Lung microvascular endothelial cell (primary cell): ENCODE measurements at regions not wholly inside any gene's neighbourhood (a gene's known extent, or its start where the extent isn't known, plus 50 kb on each side); places are given as distances from the start of the nearest gene placed in this dataset.

Experiments used
- DNase-seq, 2 donors: peaks; one replicate each; pipeline versions ENCODE4 v3.0.0 to v3.0.0-alpha.2; 2010; ENCODE audit warnings: low read depth in 2 of 2

GRCh38 chr2:196314157-196314556 is 142.8 kb upstream of the STK17B start:
- no peak for DNase-seq

- DNase-seq = no peak
Measured at GRCh38 chr2:196314780-196315179, 143.4 kb upstream of the STK17B start.

DNA sequence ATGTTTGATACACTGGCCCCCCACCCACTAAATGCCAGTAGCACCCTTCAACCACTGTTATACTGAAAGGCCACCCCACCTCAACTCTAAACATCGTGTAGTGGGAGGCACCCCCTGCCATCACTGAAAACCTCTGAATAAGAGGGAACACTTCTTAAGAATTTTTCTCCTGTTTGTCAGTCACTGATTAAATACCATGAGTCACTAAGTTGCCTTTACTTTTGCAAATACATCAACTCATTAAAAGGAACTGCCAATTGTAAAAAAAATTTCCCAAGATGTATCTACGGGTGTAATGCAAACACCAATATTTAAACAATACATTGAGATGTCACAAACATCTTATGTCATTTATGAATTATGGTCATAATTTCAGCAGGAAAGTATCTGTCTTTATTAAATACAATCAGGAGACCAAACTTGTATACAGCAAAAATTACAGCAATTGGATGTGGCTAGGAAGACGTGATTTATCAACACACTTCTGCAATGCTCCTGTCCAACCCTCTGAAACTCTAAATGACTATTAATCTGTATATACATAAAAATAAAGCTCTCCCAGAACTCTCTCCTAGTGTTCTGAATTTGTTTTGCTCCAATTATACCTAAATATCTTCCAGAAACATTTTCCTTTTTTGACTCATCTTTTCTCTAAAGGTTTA is 144.1 kb upstream of the STK17B start:
- peak in 1 of 2 donors; percentile 33 for DNase-seq

- DNase-seq = no peak
Measured at GRCh38 chr2:196316050-196316430, 144.7 kb upstream of the STK17B start.

DNA sequence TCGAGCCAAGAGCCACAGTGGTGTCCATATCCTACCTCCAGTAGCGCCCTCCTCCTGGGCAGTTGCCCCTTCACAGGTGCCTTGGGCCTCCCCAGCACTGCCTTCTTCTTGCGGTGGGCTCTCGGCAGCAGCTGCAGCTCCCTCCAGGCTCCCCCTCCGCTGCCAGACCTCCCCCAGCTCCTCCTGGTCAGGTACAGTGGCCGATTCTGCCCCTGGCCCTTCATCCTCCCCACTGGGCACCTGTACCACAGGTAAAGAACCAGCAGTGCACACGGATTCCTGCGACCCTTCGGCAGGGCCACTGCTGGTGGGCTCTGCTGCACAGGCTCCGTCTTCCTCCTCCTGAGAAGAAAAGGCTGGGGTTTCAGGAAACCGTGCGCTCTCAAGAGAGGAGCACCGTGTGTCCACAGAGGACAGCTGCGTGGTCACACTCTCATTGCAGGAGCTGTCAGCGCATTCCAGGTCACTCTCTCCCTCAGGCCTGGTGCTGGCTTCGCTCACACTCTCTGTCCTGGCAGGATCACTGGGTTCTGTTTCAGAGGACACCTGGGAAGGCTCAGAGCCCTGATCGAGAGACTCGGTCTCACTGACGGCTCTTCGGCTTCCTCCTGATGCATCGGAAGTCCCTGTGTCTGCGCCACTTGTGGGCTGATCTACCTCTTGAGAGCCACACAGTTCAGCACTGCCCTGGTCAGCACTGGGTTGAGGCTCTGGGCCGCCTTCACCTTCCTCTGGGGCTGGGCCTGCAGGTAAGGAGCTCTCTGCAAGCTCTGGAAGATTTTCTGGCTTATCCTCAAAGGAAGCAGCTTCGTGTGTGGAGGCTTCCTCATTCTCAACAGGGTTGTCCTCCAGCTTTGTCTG is 147.4 kb upstream of the STK17B start:
- no peak for DNase-seq

GRCh38 chr2:196322973-196323810 is 151.8 kb upstream of the STK17B start:
- DNase-seq = no peak

GRCh38 chr2:196324211-196324610 is 152.8 kb upstream of the STK17B start:
- DNase-seq = no peak

- DNase-seq = no peak
Measured at GRCh38 chr2:196328088-196328680, 156.8 kb upstream of the STK17B start.

GRCh38 chr2:196329959-196330358 is 158.6 kb upstream of the STK17B start:
- DNase-seq = no peak

DNA sequence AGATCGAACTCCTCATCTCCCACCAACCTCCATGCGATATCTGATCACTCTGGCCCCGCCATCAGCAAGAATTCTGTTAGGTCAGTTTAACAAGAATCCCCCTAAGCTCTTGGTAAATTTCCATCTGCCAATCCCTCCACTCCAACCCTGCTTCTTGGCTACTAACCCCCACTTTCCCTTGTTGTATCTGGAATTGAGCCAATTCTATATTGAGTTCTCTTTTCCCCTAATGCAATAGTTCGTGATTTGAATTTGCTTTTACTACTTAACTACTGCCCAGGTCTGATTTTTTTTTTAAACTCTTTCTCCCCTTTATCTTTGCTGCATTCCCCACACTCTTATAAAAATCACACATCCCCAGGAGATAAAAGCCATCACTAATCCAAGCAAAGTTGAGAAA is 159.3 kb upstream of the STK17B start:
- DNase-seq = peak in 1 of 2 donors; percentile 33

- peak; percentile 86 to 89 for DNase-seq
Measured at GRCh38 chr2:196331143-196331542, 159.8 kb upstream of the STK17B start.

GRCh38 chr2:196331851-196332250 is 160.5 kb upstream of the STK17B start:
- peak in 1 of 2 donors; percentile 89 for DNase-seq

DNA sequence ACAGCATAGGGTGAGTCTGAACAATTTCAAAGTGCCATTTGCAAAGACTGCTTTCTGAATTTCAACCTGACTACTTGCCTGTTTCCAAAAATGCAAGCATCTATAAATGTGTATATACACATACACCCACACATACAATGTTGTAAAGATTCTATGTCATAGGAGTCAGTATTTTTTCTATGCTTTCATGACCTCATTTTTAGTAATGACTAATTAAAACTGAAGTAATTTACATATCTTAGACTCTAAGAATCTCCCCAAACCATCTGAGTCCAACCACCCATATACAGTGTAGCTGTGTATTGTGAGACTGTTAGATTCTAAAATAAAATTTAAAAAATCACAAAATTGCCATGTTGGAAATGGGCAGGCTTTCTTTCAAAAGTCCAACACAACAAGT is 162.0 kb upstream of the STK17B start:
- no peak for DNase-seq

DNA sequence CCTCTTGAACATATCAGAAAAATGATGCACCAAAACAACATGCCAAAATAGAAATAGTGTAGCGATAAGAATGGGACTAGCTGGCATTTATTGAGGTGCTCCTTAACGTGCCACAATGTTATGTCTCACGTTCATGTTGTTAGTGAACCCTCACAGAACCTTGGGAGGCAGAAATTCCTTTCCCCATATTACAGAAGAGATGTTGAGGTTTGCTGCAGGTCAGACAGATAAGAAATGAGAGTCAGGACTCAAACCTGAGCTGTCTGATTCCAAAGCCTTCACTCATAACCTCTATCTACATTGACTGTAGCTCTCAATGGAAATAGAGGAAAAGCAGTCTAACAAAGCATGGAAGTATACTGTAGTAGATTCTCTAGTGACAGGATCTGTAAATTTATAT is 163.3 kb upstream of the STK17B start:
- DNase-seq = no peak

DNA sequence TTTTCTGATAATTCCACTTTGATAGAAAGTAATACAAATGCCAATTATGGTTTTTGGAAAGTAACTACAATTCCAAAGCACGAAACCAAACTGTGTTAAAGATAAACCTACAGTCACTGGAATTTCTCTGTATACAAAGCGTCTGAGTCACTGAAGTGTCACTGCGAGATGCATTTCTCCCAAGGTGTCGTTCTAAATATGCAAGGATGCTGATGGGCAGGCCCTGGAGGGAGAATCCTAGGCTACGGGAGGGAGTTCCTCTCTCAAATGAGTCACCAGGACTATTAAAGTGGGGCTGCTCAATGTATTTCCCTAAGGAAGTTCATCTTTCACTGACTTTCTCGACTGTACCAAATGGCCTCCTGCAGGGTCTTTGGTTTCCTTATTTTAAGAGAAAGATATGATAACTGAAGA is 163.8 kb upstream of the STK17B start:
- DNase-seq = peak in 1 of 2 donors; percentile 70

GRCh38 chr2:196336207-196336606 is 164.8 kb upstream of the STK17B start:
- DNase-seq = no peak

DNA sequence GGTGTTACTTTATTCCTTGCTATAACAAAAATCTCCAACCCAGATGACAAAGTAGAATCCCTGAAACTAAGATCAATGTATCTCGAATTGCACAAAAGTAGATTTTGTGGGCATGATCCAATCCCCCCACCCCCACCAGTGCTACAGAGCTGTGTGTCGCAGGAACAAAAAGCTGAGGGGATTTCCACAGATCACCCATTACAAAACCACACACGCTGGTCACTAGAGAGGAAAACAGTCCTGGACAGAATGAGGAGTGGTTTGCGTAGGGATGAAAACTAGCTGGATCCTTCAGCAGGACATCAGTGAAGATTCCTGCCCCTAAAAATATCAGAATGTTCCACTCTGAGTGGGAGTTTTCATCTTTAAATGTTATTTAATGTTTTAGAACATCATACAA is 165.3 kb upstream of the STK17B start:
- DNase-seq = peak in 1 of 2 donors; percentile 36

- peak; percentile 57 to 70 for DNase-seq
Measured at GRCh38 chr2:196337208-196337953, 166.0 kb upstream of the STK17B start.

GRCh38 chr2:196338440-196338839 is 167.1 kb upstream of the STK17B start:
- DNase-seq = no peak

GRCh38 chr2:196341277-196341841 is 170.0 kb upstream of the STK17B start:
- DNase-seq = peak in 1 of 2 donors; percentile 50

- no peak for DNase-seq
Measured at GRCh38 chr2:196344397-196344796, 173.0 kb upstream of the STK17B start.
